ENCODE measurements at regions not wholly inside any gene's neighbourhood (a gene's known extent, or its start where the extent isn't known, plus 50 kb on each side); places are given as distances from the start of the nearest gene placed in this dataset.
A peak's percentile ranks its signal among the peaks of the same experiment; 100 is the strongest.
"Not testable (repeated sequence)": the region's sequence is repeated elsewhere in the genome, so short reads cannot be mapped to it uniquely, and the experiment has no call there.

DNA sequence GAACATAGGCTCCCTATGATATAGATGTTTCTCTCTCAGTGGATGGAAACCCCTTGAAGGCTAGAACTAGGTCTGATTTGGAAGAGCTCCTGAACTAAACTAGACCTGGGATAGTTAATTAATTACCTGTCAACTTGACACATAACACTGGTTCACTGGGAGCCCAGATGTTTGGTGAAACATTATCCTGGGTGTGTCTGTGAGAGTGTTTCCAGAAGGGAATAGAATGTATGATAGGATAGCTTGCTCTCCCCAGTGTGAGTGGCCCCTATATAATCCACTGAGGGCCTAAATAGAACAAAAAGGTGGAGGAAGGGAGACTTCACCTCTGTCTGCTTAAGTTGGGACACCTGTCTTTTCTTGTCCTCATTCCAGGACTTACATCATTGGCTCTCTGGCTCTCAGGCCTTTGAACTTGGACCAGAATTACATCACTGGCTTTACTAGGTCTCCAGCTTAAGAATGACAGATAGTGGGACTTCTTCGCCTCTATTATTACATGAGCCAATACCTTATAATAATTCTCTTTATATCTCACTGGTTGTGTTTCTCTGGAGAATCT lies 194.1 kb downstream of the KTN1 start:
- POLR2A ChIA-PET = no interaction called here
- no peak for DNase-seq
- peaks cover 0 to 3% (median 0%) of the 10 kb centered on the region in 5 donors for H3K27me3 Mint-ChIP-seq
- H3K27ac Mint-ChIP-seq = no peak overlapping the region
- ATAC-seq = no peak
- no peak overlapping the region for H3K4me3 Mint-ChIP-seq
- peaks cover 0 to 4% (median 0%) of the 10 kb centered on the region in 3 donors for H3K36me3 Mint-ChIP-seq
- peaks cover 0 to 4% (median 0%) of the 10 kb centered on the region in 9 donors for H3K9me3 Mint-ChIP-seq
- no peaks in the 10 kb centered on the region for H3K4me1 Mint-ChIP-seq

DNA sequence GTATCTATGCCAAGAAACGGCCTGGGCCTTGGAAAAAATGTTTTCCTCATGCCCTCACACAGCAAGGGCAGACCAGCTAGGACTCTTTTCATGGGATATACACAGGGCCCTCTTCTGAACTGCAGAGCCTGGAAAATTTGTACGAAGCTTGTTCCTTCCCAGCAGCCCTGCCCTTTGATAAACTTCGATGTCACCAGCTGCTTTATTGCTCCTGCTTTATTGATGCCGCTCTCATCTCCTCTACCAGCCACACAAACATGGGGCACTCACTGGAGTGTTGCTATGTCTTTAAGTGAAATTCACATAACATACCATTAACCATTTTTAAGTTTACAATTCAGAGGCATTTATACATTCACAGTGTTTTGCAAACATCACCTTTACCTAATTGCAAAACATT lies 197.9 kb downstream of the KTN1 start:
- Mint-ChIP-seq H3K4me3 (no peak overlapping the region), H3K27ac (peak overlapping the region in 1 of 10 donors; percentile 15), H3K27me3 (peaks cover 0 to 3% (median 0%) of the 10 kb centered on the region in 5 donors), H3K4me1 (no peaks in the 10 kb centered on the region), H3K9me3 (peaks cover 0 to 4% (median 0%) of the 10 kb centered on the region in 9 donors), H3K36me3 (peaks cover 0 to 4% (median 0%) of the 10 kb centered on the region in 3 donors)
- DNase-seq = no peak
- ATAC-seq = no peak
- POLR2A ChIA-PET = no interaction called here

DNA sequence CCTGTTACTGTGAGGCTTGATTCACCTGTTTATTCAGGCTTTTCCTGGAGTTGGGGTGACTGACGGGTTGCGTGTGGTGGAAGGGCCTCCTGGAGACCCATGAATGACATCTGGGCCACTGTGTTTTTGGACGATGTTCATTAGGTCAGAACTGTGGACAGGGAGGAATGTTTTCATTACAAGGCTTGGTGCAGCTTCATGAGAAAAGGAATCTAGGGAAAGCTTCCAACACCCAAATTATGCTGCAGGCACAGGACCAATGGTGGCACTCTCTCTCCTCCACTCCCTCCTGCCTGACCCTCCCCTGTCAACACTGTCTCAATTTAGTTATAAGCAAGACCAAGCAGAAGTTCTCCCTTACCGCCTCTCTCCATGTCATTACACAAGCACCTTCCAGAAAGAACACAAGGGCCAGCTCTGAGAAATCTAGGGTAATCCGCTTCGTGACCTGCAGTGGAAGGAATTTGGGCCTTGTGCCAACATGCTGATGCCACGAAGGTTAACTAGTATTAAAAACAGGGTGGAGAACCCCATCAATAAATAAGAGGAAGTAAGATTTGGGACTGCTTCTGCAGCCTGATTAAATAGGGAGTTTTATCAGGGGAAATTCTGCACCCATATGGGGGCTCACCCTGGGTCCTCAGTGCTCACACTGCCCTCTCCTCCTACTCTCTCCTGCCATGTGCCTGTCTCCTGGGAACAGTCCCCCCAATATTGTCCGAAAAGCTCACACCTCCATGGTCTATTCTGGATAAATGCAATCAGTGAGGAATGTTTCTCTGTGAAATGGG lies 200.3 kb downstream of the KTN1 start:
- Mint-ChIP-seq H3K27me3 (peaks cover 0 to 2% (median 0%) of the 10 kb centered on the region in 5 donors), H3K4me1 (no peaks in the 10 kb centered on the region), H3K36me3 (peaks cover 0 to 2% (median 0%) of the 10 kb centered on the region in 3 donors), H3K27ac (no peak overlapping the region), H3K4me3 (no peak overlapping the region), H3K9me3 (no peaks in the 10 kb centered on the region)
- POLR2A ChIA-PET = no interaction called here
- DNase-seq (no peak), ATAC-seq (no peak)

DNA sequence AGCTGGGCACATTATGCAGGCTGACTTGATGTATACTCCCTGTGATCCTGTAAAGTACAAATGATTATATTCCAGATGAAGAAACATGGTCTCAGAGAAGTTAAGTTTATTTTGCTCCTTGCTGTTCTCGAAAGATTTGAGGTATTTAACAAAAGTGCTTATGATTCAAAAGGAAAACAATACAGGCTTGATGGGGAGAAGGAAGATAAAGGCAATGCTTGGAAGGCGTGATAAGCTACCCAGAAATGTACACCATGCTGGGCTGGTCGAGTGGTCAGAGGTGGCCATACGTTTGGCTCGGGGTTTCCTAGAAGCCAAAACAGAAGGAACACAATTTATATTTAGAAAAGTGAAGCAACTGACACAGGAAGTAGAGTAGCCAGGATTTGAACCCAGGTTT lies 201.0 kb downstream of the KTN1 start:
- no peak for ATAC-seq
- H3K27ac Mint-ChIP-seq = no peak overlapping the region

DNA sequence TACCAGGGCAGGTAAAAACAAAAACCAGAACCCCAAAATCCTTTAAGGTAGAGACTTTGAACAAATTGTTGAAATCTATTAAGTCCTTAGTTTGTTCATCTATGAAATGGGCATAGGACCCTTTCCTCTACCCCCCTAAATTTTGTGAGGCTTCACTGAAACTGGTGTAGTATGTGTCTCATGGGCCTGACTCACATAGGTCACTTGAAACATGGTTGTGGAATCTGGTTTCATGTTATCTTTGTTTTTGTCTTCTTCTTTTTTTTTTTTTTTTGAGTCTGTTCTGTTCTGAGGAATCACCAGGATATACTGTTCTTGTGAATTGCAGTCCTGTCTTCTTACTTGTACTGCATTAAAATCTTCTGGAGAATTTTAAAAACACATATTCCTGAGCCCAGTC lies 202.2 kb downstream of the KTN1 start:
- Mint-ChIP-seq H3K9me3 (no peaks in the 10 kb centered on the region), H3K36me3 (no peaks in the 10 kb centered on the region), H3K4me3 (no peak overlapping the region), H3K4me1 (no peaks in the 10 kb centered on the region), H3K27me3 (peaks cover 0 to 2% (median 0%) of the 10 kb centered on the region in 5 donors), H3K27ac (no peak overlapping the region)
- POLR2A ChIA-PET = no interaction called here
- ATAC-seq = no peak
- DNase-seq = no peak

More for the DNA sequence above, 201.0 kb downstream of the KTN1 start:
- Mint-ChIP-seq H3K4me1 (no peaks in the 10 kb centered on the region), H3K4me3 (no peak overlapping the region), H3K36me3 (no peaks in the 10 kb centered on the region), H3K9me3 (no peaks in the 10 kb centered on the region), H3K27me3 (peaks cover 0 to 2% (median 0%) of the 10 kb centered on the region in 5 donors)
- POLR2A ChIA-PET = no interaction called here
- DNase-seq = no peak

DNA sequence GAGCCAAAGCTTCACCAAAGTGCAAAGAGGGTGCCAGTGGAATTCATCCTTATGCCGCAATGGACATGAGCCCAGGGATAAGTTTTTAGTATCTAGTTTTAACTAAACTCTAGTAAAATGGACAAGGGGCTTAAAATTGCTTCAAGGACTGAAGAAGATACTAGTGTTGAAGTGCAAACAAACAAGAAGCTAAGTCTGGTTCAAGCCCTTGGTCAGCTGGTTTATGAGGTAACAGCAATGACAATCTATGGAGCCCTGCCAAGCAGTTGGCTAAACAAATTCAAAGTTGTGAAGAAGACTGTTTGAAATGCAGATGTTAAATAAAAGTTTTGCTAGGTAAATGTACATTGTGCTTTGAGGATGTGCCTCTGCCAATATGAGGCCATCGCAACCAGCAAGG lies 209.4 kb downstream of the KTN1 start:
- DNase-seq (no peak), ATAC-seq (no peak)
- Mint-ChIP-seq H3K4me1 (peaks cover 0 to 2% (median 0%) of the 10 kb centered on the region in 4 donors), H3K4me3 (no peak overlapping the region), H3K36me3 (no peaks in the 10 kb centered on the region), H3K27ac (no peak overlapping the region), H3K27me3 (no peaks in the 10 kb centered on the region), H3K9me3 (no peaks in the 10 kb centered on the region)
- POLR2A ChIA-PET = no interaction called here

DNA sequence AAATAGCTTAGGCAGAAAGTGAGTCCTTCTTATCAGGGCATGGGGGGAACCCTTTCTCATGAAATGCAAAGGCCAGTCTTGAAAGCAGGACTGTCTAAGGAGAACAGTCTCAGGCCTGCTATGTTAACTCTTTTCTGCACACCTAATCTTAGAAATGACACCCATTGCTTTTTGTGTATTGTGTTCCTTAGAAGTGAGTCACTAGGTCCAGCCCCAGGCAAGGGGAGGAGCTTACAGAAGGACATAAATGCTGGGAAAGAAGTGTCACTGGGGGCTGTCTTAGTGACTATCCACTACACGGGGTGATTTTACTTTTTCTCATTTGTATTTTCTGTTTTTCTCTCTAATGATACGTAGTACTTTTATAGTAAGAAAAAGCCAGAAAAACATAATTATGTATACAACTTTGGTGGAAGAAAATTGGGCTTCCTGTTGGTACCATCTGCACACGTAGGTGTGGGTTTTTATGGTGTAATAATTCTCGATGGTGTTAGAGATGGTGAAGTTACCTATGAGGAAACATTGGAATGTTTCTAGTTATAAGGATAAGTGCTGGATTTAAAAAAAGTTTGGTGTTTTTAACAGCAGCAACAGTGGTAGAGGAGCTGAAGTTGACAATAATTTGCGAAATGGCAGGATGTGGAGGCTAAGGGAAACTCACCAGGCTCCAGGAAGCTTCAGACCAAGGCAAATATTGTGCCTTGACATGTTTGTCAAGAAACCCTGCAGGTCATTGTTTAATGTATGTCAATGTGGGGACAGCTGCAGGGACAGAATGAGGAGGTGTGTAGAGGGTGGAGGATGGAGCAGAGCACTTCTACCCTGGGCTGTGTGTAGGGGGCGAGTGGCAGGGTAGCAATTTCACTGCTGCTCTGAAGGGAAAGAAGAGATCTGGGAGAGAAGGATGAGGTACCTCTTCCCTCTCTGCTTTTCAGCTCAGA lies 214.9 kb downstream of the KTN1 start:
- Mint-ChIP-seq H3K27ac (no peak overlapping the region), H3K27me3 (peaks cover 0 to 3% (median 0%) of the 10 kb centered on the region in 5 donors), H3K4me3 (no peak overlapping the region), H3K36me3 (no peaks in the 10 kb centered on the region), H3K9me3 (no peaks in the 10 kb centered on the region), H3K4me1 (peaks cover 0 to 2% (median 0%) of the 10 kb centered on the region in 4 donors)
- DNase-seq (no peak), ATAC-seq (no peak)
- POLR2A ChIA-PET = no interaction called here

DNA sequence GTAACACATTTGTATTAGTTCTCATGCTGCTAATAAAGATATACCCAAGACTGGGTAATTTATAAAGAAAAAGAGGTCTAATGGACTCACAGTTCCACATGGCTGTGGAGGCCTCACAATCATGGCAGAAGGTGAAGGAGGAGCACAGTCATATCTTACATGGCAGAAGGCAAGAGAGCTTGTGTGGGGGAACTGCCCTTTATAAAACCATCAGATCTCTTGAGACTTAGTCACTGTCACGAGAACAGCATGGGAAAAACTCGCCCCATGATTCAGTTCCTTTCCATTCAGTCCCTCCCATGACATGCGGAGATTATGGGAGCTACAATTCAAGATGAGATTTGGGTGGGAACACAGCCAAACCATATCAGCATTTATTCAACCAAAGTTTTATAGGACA lies 216.5 kb downstream of the KTN1 start:
- H3K27ac Mint-ChIP-seq, H3K36me3 Mint-ChIP-seq, DNase-seq, POLR2A ChIA-PET, H3K9me3 Mint-ChIP-seq, H3K4me3 Mint-ChIP-seq, ATAC-seq, H3K4me1 Mint-ChIP-seq, H3K27me3 Mint-ChIP-seq: not testable (repeated sequence)

DNA sequence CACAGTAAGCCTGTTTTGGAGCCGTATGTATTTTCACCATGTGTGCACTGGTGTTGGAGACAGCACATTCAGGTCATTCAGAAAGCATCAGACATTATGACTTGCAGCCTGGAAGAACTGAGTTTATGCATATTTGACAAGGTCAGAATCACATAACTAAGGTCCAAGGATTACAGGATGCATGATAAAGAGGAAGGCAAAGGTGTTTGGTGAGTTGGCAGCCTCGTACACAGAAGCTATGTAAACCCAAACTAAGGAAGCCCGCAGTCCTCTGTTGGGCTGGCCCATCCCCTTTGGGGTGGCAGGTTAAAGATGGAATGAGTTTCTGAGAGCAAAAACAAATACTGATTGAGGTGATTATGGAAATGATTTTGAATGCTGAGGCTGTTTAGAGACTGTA lies 218.4 kb downstream of the KTN1 start:
- no peak overlapping the region for H3K4me3 Mint-ChIP-seq
- POLR2A ChIA-PET = no interaction called here
- H3K36me3 Mint-ChIP-seq = no peaks in the 10 kb centered on the region
- H3K9me3 Mint-ChIP-seq = peaks cover 0 to 3% (median 0%) of the 10 kb centered on the region in 9 donors
- peaks cover 0 to 3% (median 0%) of the 10 kb centered on the region in 4 donors for H3K4me1 Mint-ChIP-seq
- peaks cover 0 to 3% (median 0%) of the 10 kb centered on the region in 5 donors for H3K27me3 Mint-ChIP-seq
- DNase-seq = no peak
- H3K27ac Mint-ChIP-seq = no peak overlapping the region
- no peak for ATAC-seq

DNA sequence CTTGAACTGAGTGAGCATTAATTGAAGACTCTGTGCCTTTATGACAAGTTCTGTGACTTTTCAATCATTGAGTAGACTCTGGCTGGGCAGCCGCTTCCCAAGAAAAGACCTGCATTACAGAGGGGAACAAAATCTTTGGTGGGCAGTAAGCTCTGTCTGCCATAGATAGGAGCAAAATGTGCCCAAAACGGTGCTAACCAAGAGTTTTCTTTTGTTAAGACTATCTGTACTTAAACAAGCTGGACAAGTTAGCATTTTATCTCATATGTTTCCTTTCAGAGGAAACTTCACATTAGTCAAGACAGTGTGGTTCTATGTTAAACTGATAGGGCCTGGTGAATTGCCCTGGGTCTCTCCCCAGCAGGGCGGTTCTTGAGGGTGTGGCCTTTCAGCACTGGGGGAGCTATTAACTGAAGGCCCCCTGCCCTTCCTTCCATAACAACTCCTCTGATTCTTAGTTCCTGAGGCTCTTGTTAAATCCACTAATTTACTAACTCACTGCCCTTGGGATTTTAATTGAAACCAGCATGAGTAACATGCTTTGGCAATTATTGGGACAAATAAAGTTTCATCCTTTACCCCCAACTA lies 219.6 kb downstream of the KTN1 start:
- no peak overlapping the region for H3K4me3 Mint-ChIP-seq
- peaks cover 0 to 3% (median 0%) of the 10 kb centered on the region in 9 donors for H3K9me3 Mint-ChIP-seq
- H3K27me3 Mint-ChIP-seq = peaks cover 0 to 3% (median 0%) of the 10 kb centered on the region in 5 donors
- DNase-seq = no peak
- no peak overlapping the region for H3K27ac Mint-ChIP-seq
- POLR2A ChIA-PET = no interaction called here
- H3K4me1 Mint-ChIP-seq = peaks cover 0 to 8% (median under 1%) of the 10 kb centered on the region in 4 donors
- H3K36me3 Mint-ChIP-seq = no peaks in the 10 kb centered on the region
- ATAC-seq = no peak

DNA sequence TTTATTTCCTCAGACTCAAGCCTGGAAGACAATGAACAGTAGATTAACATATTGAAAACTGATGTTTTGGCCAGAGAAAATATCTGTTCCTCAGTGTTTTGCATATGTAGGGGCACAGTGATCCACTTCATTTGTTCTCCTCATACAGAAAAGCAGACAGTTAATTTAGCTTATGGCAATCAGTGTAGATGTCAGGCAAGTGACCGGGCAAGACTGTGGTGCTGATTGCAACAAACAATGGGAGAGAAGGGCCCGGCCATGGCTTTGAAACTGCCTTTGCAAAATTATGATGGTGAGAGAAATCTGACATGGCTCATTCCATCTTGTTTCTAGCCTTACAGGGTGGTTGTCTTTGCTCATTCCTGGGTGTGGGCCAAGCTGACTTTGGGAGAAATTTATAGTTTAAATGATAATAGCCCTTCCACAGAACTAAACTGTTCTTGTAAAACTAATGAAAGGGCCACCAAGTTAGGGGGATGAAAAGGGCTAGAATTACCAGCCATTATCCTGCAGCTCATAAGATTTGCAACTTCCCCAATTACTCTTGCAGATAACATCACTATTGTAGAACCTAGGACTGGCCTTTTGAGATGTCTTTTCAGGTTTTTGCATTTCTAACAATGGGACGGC lies 220.3 kb downstream of the KTN1 start:
- Mint-ChIP-seq H3K27ac (no peak overlapping the region), H3K36me3 (no peaks in the 10 kb centered on the region), H3K4me1 (peaks cover 0 to 10% (median under 1%) of the 10 kb centered on the region in 4 donors), H3K27me3 (peaks cover 0 to 3% (median 0%) of the 10 kb centered on the region in 5 donors), H3K9me3 (peaks cover 0 to 3% (median 0%) of the 10 kb centered on the region in 9 donors), H3K4me3 (no peak overlapping the region)
- DNase-seq (no peak), ATAC-seq (no peak)
- POLR2A ChIA-PET = no interaction called here

DNA sequence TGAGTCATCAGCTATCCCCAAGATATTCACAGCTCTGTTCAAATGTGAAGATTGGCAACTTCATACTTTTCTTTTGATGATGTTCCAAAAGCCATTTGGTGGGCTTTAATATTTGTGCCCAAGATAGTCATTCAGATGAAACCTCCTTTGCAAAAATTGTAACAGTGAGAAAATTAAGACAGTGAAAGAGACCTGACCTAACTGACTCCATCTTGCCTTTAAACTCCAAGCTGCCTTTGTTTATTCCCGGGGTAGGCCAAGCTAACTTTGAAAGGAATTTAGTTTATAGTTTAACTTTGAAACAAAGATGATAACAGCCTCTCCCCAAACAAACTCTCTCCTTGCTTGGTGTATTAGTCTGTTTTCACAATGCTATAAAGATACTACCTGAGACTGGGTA lies 221.1 kb downstream of the KTN1 start:
- no peak overlapping the region for H3K4me3 Mint-ChIP-seq
- peaks cover 0 to 3% (median 0%) of the 10 kb centered on the region in 9 donors for H3K9me3 Mint-ChIP-seq
- no peak overlapping the region for H3K27ac Mint-ChIP-seq
- no peak for ATAC-seq
- peaks cover 0 to 3% (median 0%) of the 10 kb centered on the region in 5 donors for H3K27me3 Mint-ChIP-seq
- no peak for DNase-seq
- POLR2A ChIA-PET = no interaction called here
- H3K4me1 Mint-ChIP-seq = peaks cover 2 to 13% (median 4%) of the 10 kb centered on the region in 4 donors
- H3K36me3 Mint-ChIP-seq = no peaks in the 10 kb centered on the region

All from naive thymus-derived CD8-positive, alpha-beta T cell (primary cell).